ENCODE measurements at regions not wholly inside any gene's neighbourhood (a gene's known extent, or its start where the extent isn't known, plus 50 kb on each side); places are given as distances from the start of the nearest gene placed in this dataset.

GRCh38 chr2:39875914-39876267, 96.8 kb upstream of the THUMPD2 start:
- no TSS peak for BruUV-seq (replicated peaks)
- RAD21 ChIA-PET (ENCODE audit: unreplicated experiment) = no interaction called here
- FAIRE-seq = no peak
- intact Hi-C loops (cut with micrococcal nuclease; ENCODE audit: unreplicated experiment) = no loop called here
- H4K20me1 ChIP-seq (ENCODE audit: control insufficient read depth, insufficient read depth) = no peaks in the 10 kb centered on the region
- no peak overlapping the region for H3K4me2 ChIP-seq (ENCODE audit: control insufficient read depth, insufficient read depth)
- H3K27ac ChIP-seq (ENCODE audit: control insufficient read depth, insufficient read depth) = no peak overlapping the region
- POLR2A ChIA-PET = no interaction called here
- H3K27me3 ChIP-seq (replicated peaks in 1 of 2; ENCODE audit: control insufficient read depth in 2 of 2, insufficient read depth in 2 of 2, low read length in 1 of 2) = peaks cover 0 to 1% of the 10 kb centered on the region in 2 experiments; a peak in 1 of 4 replicates
- SMC1A ChIA-PET (ENCODE audit: uncharacterized antibody, unreplicated experiment) = no interaction called here
- no peaks in the 10 kb centered on the region for H3K79me2 ChIP-seq (ENCODE audit: control insufficient read depth, insufficient read depth, low read length)
- H3K4me3 ChIP-seq = no peak overlapping the region
- in situ Hi-C loops (cut with MboI) = no loop called here
- no peaks in the 10 kb centered on the region for H3K4me1 ChIP-seq (ENCODE audit: control insufficient read depth, insufficient read depth, low read length)
- WGBS (ENCODE audit: insufficient coverage, insufficient replicate concordance, low lambda C conversion rate, missing lambda C conversion rate) = 94% methylated on average over 1 of the region's 1 CpG
- H2AFZ ChIP-seq (ENCODE audit: control insufficient read depth, low read depth, low read length) = no peak overlapping the region
- no peak overlapping the region for H3K9ac ChIP-seq (ENCODE audit: control insufficient read depth, insufficient read depth, low read length)
- CTCF ChIA-PET = interaction anchor here (1.5 kb wide), 1 partner anchor 38 kb away, joined by 5 read pairs; no protein-coding TSS in a partner anchor
- ATAC-seq = no peak
- H3K9me3 ChIP-seq (replicated peaks; ENCODE audit: control insufficient read depth, insufficient read depth, low read length) = no peaks in the 10 kb centered on the region
- H3K36me3 ChIP-seq (ENCODE audit: control insufficient read depth in 2 of 2, insufficient read depth in 2 of 2, low read length in 1 of 2) = no peaks in the 10 kb centered on the region
- DNase-seq (ENCODE audit: low read depth, low spot score) = no peak
- TF ChIP-seq SREBF1 (IDR thresholded peaks at IDR 0.05; ENCODE audit: low read length) (no peak), FOXK2 (IDR thresholded peaks at IDR 0.05) (no peak), ETV6 (conservative IDR thresholded peaks at IDR 0.05 in 1 of 2, IDR thresholded peaks at IDR 0.05 in 1 of 2; ENCODE audit: borderline replicate concordance in 1 of 2, low read depth in 1 of 2) (no peak), IKZF2 (IDR thresholded peaks at IDR 0.05) (no peak), TBL1XR1 (IDR thresholded peaks at IDR 0.05; ENCODE audit: low read depth, low read length) (no peak), MTA2 (IDR thresholded peaks at IDR 0.05; ENCODE audit: low read depth) (no peak), EP300 (IDR thresholded peaks at IDR 0.05; ENCODE audit: borderline replicate concordance in 1 of 2, control insufficient read depth in 1 of 2, low read depth in 2 of 2, low read length in 2 of 2) (no peak), KLF5 (IDR thresholded peaks at IDR 0.05; ENCODE audit: partially characterized antibody) (no peak), ZNF207 (IDR thresholded peaks at IDR 0.05; ENCODE audit: borderline replicate concordance) (no peak), ZNF24 (IDR thresholded peaks at IDR 0.05) (no peak), MLLT1 (IDR thresholded peaks at IDR 0.05) (no peak), ZSCAN29 (IDR thresholded peaks at IDR 0.05) (no peak), IRF5 (IDR thresholded peaks at IDR 0.05; ENCODE audit: borderline replicate concordance) (no peak)
- TF ChIP-seq, protein P1, sequence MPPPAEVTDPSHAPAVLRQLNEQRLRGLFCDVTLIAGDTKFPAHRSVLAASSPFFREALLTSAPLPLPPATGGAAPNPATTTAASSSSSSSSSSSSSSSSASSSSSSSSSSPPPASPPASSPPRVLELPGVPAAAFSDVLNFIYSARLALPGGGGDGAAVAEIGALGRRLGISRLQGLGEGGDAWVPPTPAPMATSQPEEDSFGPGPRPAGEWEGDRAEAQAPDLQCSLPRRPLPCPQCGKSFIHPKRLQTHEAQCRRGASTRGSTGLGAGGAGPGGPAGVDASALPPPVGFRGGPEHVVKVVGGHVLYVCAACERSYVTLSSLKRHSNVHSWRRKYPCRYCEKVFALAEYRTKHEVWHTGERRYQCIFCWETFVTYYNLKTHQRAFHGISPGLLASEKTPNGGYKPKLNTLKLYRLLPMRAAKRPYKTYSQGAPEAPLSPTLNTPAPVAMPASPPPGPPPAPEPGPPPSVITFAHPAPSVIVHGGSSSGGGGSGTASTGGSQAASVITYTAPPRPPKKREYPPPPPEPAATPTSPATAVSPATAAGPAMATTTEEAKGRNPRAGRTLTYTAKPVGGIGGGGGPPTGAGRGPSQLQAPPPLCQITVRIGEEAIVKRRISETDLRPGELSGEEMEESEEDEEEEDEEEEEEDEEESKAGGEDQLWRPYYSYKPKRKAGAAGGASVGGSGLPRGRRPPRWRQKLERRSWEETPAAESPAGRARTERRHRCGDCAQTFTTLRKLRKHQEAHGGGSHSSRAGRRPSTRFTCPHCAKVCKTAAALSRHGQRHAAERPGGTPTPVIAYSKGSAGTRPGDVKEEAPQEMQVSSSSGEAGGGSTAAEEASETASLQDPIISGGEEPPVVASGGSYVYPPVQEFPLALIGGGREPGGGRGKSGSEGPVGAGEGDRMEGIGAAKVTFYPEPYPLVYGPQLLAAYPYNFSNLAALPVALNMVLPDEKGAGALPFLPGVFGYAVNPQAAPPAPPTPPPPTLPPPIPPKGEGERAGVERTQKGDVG (CRISPR knock-in tag; IDR thresholded peaks at IDR 0.05) = no peak
- TF ChIP-seq, protein P2, sequence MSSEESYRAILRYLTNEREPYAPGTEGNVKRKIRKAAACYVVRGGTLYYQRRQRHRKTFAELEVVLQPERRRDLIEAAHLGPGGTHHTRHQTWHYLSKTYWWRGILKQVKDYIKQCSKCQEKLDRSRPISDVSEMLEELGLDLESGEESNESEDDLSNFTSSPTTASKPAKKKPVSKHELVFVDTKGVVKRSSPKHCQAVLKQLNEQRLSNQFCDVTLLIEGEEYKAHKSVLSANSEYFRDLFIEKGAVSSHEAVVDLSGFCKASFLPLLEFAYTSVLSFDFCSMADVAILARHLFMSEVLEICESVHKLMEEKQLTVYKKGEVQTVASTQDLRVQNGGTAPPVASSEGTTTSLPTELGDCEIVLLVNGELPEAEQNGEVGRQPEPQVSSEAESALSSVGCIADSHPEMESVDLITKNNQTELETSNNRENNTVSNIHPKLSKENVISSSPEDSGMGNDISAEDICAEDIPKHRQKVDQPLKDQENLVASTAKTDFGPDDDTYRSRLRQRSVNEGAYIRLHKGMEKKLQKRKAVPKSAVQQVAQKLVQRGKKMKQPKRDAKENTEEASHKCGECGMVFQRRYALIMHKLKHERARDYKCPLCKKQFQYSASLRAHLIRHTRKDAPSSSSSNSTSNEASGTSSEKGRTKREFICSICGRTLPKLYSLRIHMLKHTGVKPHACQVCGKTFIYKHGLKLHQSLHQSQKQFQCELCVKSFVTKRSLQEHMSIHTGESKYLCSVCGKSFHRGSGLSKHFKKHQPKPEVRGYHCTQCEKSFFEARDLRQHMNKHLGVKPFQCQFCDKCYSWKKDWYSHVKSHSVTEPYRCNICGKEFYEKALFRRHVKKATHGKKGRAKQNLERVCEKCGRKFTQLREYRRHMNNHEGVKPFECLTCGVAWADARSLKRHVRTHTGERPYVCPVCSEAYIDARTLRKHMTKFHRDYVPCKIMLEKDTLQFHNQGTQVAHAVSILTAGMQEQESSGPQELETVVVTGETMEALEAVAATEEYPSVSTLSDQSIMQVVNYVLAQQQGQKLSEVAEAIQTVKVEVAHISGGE (CRISPR knock-in tag; IDR thresholded peaks at IDR 0.05) = no peak

Data from GM12878 (cell line).